ENCODE measurements at regions not wholly inside any gene's neighbourhood (a gene's known extent, or its start where the extent isn't known, plus 50 kb on each side); places are given as distances from the start of the nearest gene placed in this dataset.

DNA sequence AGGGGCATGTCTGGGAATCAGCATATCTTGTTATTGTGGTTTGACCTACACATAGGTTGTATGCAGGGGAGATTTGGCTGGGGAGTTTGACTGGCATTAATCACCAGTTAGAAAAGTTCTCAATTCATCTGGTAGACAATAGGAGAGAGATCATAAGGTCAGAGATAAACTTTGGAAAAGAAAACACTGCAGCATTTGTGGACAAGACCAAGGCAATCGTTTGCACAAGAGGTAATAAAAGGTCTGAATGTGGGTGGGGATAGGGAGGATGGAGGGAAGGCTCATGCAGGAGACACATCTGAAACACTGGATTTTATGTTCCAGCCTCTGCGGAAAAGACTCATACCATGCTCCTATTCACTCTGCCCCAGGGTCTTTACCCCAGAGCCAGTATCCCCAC is 136.9 kb downstream of the MAIP1 start (continued):
- TF ChIP-seq, protein P1, sequence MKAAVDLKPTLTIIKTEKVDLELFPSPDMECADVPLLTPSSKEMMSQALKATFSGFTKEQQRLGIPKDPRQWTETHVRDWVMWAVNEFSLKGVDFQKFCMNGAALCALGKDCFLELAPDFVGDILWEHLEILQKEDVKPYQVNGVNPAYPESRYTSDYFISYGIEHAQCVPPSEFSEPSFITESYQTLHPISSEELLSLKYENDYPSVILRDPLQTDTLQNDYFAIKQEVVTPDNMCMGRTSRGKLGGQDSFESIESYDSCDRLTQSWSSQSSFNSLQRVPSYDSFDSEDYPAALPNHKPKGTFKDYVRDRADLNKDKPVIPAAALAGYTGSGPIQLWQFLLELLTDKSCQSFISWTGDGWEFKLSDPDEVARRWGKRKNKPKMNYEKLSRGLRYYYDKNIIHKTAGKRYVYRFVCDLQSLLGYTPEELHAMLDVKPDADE (IDR thresholded peaks at IDR 0.05) = no peak
- TF ChIP-seq EZH2phosphoT487 (IDR thresholded peaks at IDR 0.05; ENCODE audit: unreplicated experiment) (no peak), JUNB (IDR thresholded peaks at IDR 0.05; ENCODE audit: unreplicated experiment) (no peak), ZNF331 (CRISPR knock-in tag; IDR thresholded peaks at IDR 0.05; ENCODE audit: low read depth) (no peak), STAT1 (IDR thresholded peaks at IDR 0.05; ENCODE audit: unreplicated experiment) (no peak), POLR2AphosphoS5 (IDR thresholded peaks at IDR 0.05; ENCODE audit: low read depth) (no peak), ZNF114 (CRISPR knock-in tag; IDR thresholded peaks at IDR 0.05) (no peak), NANOG (IDR thresholded peaks at IDR 0.05; ENCODE audit: borderline replicate concordance) (no peak), EZH2 (IDR thresholded peaks at IDR 0.05; ENCODE audit: low read depth, unreplicated experiment) (no peak), CREB1 (CRISPR knock-in tag; IDR thresholded peaks at IDR 0.05; ENCODE audit: low read depth) (no peak)
- TF ChIP-seq, protein P2, sequence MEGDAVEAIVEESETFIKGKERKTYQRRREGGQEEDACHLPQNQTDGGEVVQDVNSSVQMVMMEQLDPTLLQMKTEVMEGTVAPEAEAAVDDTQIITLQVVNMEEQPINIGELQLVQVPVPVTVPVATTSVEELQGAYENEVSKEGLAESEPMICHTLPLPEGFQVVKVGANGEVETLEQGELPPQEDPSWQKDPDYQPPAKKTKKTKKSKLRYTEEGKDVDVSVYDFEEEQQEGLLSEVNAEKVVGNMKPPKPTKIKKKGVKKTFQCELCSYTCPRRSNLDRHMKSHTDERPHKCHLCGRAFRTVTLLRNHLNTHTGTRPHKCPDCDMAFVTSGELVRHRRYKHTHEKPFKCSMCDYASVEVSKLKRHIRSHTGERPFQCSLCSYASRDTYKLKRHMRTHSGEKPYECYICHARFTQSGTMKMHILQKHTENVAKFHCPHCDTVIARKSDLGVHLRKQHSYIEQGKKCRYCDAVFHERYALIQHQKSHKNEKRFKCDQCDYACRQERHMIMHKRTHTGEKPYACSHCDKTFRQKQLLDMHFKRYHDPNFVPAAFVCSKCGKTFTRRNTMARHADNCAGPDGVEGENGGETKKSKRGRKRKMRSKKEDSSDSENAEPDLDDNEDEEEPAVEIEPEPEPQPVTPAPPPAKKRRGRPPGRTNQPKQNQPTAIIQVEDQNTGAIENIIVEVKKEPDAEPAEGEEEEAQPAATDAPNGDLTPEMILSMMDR (conservative IDR thresholded peaks at IDR 0.05; ENCODE audit: low read depth in 2 of 2) = no peak
- TF ChIP-seq, protein P3, sequence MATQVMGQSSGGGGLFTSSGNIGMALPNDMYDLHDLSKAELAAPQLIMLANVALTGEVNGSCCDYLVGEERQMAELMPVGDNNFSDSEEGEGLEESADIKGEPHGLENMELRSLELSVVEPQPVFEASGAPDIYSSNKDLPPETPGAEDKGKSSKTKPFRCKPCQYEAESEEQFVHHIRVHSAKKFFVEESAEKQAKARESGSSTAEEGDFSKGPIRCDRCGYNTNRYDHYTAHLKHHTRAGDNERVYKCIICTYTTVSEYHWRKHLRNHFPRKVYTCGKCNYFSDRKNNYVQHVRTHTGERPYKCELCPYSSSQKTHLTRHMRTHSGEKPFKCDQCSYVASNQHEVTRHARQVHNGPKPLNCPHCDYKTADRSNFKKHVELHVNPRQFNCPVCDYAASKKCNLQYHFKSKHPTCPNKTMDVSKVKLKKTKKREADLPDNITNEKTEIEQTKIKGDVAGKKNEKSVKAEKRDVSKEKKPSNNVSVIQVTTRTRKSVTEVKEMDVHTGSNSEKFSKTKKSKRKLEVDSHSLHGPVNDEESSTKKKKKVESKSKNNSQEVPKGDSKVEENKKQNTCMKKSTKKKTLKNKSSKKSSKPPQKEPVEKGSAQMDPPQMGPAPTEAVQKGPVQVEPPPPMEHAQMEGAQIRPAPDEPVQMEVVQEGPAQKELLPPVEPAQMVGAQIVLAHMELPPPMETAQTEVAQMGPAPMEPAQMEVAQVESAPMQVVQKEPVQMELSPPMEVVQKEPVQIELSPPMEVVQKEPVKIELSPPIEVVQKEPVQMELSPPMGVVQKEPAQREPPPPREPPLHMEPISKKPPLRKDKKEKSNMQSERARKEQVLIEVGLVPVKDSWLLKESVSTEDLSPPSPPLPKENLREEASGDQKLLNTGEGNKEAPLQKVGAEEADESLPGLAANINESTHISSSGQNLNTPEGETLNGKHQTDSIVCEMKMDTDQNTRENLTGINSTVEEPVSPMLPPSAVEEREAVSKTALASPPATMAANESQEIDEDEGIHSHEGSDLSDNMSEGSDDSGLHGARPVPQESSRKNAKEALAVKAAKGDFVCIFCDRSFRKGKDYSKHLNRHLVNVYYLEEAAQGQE (IDR thresholded peaks at IDR 0.05; ENCODE audit: unreplicated experiment) = no peak

DNA sequence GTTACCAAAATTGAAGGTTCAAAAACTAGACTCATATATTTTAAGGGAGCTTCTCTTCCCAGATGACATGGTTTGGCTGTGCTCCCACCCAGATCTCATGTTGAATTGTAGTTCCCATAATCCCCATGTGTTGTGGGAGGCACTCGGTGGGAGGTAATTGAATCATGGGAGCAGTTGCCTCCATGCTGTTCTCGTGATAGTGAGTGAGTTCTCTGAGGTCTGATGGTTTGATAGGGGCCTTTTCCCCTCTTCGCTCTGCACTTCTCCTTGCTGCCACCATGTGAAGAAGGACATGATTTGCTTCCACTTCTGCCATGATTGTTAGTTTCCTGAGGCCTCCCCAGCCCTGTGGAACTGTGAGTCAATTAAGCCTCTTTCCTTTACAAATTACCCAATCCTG is 140.1 kb downstream of the MAIP1 start:
- no peak overlapping the region for H3K4me3 ChIP-seq
- Mint-ChIP-seq H3K4me1 (peaks cover 25% of the 10 kb centered on the region), H3K4me3 (no peak overlapping the region), H3K36me3 (ENCODE audit: low read depth) (no peaks in the 10 kb centered on the region), H3K27ac (no peak overlapping the region), H3K27me3 (ENCODE audit: insufficient read depth, low read depth, poor library complexity) (peaks cover 5% of the 10 kb centered on the region), H3K9me3 (no peaks in the 10 kb centered on the region)
- H3F3A ChIP-seq (replicated peaks; ENCODE audit: low read depth) = no peaks in the 10 kb centered on the region
- TF ChIP-seq, protein P2 (conservative IDR thresholded peaks at IDR 0.05; ENCODE audit: low read depth in 2 of 2) = 0 out of 4 replicates have a peak, but pooled peaks of 1 of the 2 experiments have one; percentile 10
- TF ChIP-seq CREB1 (CRISPR knock-in tag; IDR thresholded peaks at IDR 0.05; ENCODE audit: low read depth) = no peak
- no peak overlapping the region for H3K27ac ChIP-seq (ENCODE audit: low read depth)
- no peak for DNase-seq (ENCODE audit: low spot score)
- no peak overlapping the region for H3K4me2 ChIP-seq
- no peaks in the 10 kb centered on the region for H3K27me3 ChIP-seq (ENCODE audit: insufficient read depth)
- no peaks in the 10 kb centered on the region for H3K79me2 ChIP-seq (replicated peaks; ENCODE audit: insufficient read depth)
- H3K4me1 ChIP-seq (ENCODE audit: insufficient read depth) = peaks cover 14% of the 10 kb centered on the region
- no peak for ATAC-seq
- H3K9me2 ChIP-seq (ENCODE audit: insufficient read depth) = no peaks in the 10 kb centered on the region
- H2AFZ ChIP-seq = peak overlapping the region; percentile 12; the same call in 1 of the 2 replicates
- no peaks in the 10 kb centered on the region for H3K36me3 ChIP-seq (ENCODE audit: insufficient read depth)
- H4K20me1 ChIP-seq (replicated peaks; ENCODE audit: insufficient read depth) = no peaks in the 10 kb centered on the region

Measured in GM23338 (cell line).